Thoracic aorta (tissue), 2 donors: ENCODE measurements at regions not wholly inside any gene's neighbourhood (a gene's known extent, or its start where the extent isn't known, plus 50 kb on each side); places are given as distances from the start of the nearest gene placed in this dataset.

Experiments used
- ATAC-seq: fragments of 150-250 bp; one replicate; pipeline ENCODE4 v1.8.0; 2017; ENCODE audit warnings: low read depth; ENCODE audit not compliant: insufficient number of reproducible peaks, low FRiP score
- DNase-seq: peaks from one replicate; pipeline ENCODE4 v3.0.0-alpha.2; 2020; ENCODE audit warnings: low spot score
- H3K27ac ChIP-seq, 2 donors: fragments of 200-600 bp; sonication (generic); 1 replicate in 1 of 2; 2 replicates in 1 of 2; pipeline ENCODE4 v1.5.1; 2016; ENCODE audit warnings: mild to moderate bottlenecking in 2 of 2, moderate library complexity in 2 of 2
- H3K27me3 ChIP-seq: fragments of 200-600 bp; sonication (generic); replicated peaks from 2 replicates; pipeline ENCODE4 v1.6.0; 2016; ENCODE audit warnings: mild to moderate bottlenecking; ENCODE audit not compliant: insufficient read depth
- H3K36me3 ChIP-seq: fragments of 200-600 bp; sonication (generic); one replicate; pipeline ENCODE4 v1.5.1; 2016
- H3K4me1 ChIP-seq, 2 donors: fragments of 200-600 bp; sonication (generic); 1 replicate in 1 of 2; 2 replicates in 1 of 2; pipeline versions ENCODE4 v1.5.1 to v1.6.0; 2016; ENCODE audit warnings: low read depth in 2 of 2, mild to moderate bottlenecking in 1 of 2; ENCODE audit not compliant: control insufficient read depth in 1 of 2
- H3K4me3 ChIP-seq: fragments of 200-600 bp; sonication (generic); 2 replicates; pipeline ENCODE4 v1.5.1; 2016; ENCODE audit warnings: mild to moderate bottlenecking
- H3K9me3 ChIP-seq: fragments of 200-600 bp; sonication (generic); 2 replicates; pipeline ENCODE4 v1.5.1; 2016
- CTCF ChIP-seq: fragments of 200-600 bp; sonication (generic); IDR thresholded peaks from one replicate; pipeline ENCODE4 v1.5.1; 2019; ENCODE audit warnings: antibody characterized with exemption

DNA sequence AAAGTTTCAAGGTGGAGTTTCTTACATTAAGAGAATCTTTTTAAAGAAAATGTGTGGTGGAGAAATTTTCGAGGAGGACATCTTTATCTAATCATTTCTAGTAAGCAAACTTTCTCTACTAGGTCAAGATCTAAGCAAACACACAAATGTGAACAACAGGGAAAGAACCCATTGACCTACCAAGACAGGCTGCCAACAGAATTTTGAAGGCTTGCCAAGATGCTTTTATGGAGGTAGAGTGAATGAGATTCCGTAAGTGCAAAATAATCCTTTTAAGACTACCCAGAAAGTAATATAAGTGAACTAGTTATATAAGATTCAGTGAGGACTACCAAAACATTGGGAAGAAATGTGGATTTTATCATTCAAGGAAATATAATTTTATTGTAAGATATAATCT is 357.1 kb upstream of the PDE3A start:
- H3K27me3 ChIP-seq, result no peaks in the 10 kb centered on the region
- TF ChIP-seq CTCF, result no peak
- H3K4me1 ChIP-seq, result peaks cover 3 to 8% of the 10 kb centered on the region in 2 donors
- H3K9me3 ChIP-seq, result no peaks in the 10 kb centered on the region
- no peak overlapping the region for H3K4me3 ChIP-seq
- no peak overlapping the region for H3K27ac ChIP-seq
- ATAC-seq (no peak), DNase-seq (no peak)
- no peaks in the 10 kb centered on the region for H3K36me3 ChIP-seq

DNA sequence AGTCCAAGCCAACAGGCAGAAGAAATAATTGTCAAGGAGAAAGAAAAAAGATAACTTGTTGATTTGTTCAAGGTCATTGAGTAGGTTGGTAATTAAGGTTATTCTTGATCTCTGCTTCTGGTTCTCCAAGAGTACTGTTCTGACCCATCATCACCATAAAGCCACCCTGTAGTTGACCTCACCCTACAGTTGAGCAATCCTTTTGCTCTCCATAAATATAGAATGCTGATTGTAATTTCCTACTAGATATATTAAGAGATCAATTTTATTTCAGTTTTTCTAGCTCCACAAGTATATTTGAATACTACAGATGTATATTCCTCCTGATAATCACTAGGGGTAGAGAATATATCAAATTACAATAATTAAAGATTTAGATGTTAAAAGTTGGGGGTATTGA is 350.5 kb upstream of the PDE3A start:
- Histone ChIP-seq H3K4me1 (no peaks in the 10 kb centered on the region), H3K36me3 (no peaks in the 10 kb centered on the region), H3K27me3 (no peaks in the 10 kb centered on the region), H3K9me3 (no peaks in the 10 kb centered on the region), H3K4me3 (no peak overlapping the region), H3K27ac (no peak overlapping the region)
- ATAC-seq, result no peak
- DNase-seq, result no peak
- no peak for TF ChIP-seq CTCF

- no peaks in the 10 kb centered on the region for H3K36me3 ChIP-seq
- TF ChIP-seq CTCF, result no peak
- ATAC-seq, result no peak
These were observed 349.9 kb upstream of the PDE3A start for GRCh38 chr12:20018406-20018805.

DNA sequence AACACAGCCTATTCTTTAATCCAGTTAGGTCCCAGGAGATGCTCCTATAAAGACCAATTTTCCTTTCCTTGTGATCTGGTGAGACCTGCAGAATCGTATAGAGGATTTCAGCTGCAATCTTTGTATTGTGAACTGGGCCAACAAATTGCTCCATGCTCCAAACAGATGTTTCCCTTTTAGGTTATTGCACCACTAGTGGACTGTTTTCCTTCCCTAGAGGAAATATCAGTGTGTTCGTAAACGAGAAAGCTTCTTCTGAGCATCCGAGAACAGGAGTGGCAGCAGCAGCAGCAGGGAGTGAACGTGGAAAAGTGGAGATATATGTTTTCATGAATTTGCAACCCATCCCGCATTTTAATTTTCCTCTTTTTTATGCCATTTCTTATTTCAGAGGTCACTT is 344.1 kb upstream of the PDE3A start:
- H3K27ac ChIP-seq, result no peak overlapping the region
- H3K4me1 ChIP-seq, result no peaks in the 10 kb centered on the region
- H3K36me3 ChIP-seq, result no peaks in the 10 kb centered on the region
- H3K27me3 ChIP-seq, result no peaks in the 10 kb centered on the region
- no peak overlapping the region for H3K4me3 ChIP-seq
- DNase-seq (no peak), ATAC-seq (no peak)
- no peak for TF ChIP-seq CTCF
- no peaks in the 10 kb centered on the region for H3K9me3 ChIP-seq

More at GRCh38 chr12:20018406-20018805, 349.9 kb upstream of the PDE3A start:
- H3K27ac ChIP-seq, result no peak overlapping the region
- H3K9me3 ChIP-seq, result no peaks in the 10 kb centered on the region
- DNase-seq, result no peak
- no peaks in the 10 kb centered on the region for H3K4me1 ChIP-seq
- no peak overlapping the region for H3K4me3 ChIP-seq
- H3K27me3 ChIP-seq, result no peaks in the 10 kb centered on the region

GRCh38 chr12:20028033-20028432 is 340.3 kb upstream of the PDE3A start:
- H3K36me3 ChIP-seq, result no peaks in the 10 kb centered on the region
- no peaks in the 10 kb centered on the region for H3K9me3 ChIP-seq
- H3K4me3 ChIP-seq, result no peak overlapping the region
- no peak for ATAC-seq
- H3K27ac ChIP-seq, result no peak overlapping the region
- no peak for TF ChIP-seq CTCF
- no peak for DNase-seq
- H3K27me3 ChIP-seq, result no peaks in the 10 kb centered on the region
- peaks cover 6 to 14% of the 10 kb centered on the region in 2 donors for H3K4me1 ChIP-seq
